DOHH2 (cell line): ENCODE measurements at regions not wholly inside any gene's neighbourhood (a gene's known extent, or its start where the extent isn't known, plus 50 kb on each side); places are given as distances from the start of the nearest gene placed in this dataset.

Experiments used
- EZH2phosphoT487 ChIP-seq: fragments of 200-600 bp; sonication (generic); IDR thresholded peaks from 2 replicates; pipeline ENCODE4 v1.6.1; 2017; ENCODE audit warnings: borderline replicate concordance, mild to moderate bottlenecking, antibody characterized with exemption, low read length, moderate library complexity, mixed read lengths
- TF ChIP-seq, protein P1 (sequence below): fragments of 200-600 bp; sonication (generic); IDR thresholded peaks from one replicate; pipeline ENCODE4 v1.5.1; 2014; ENCODE audit warnings: antibody characterized with exemption, mild to moderate bottlenecking, low read depth, low read length; ENCODE audit not compliant: poor library complexity, severe bottlenecking

DNA sequence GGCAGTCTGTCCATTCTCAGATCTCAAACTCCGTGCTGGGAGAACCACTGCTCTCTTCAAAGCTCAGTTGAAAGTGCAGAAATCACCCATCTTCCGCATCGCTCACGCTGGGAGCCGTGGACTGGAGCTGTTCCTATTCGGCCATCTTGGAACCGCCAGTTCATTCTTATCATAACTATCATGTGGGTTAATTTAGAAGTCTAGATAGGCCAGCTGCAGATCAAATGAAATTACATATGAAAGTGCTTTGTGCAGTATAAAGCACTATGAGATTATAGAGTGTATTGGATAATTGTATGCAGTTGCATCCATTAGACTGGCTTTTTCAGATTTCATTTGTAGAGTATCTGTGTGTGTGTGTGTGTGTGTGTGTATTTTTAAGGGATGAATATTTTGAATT lies 57.8 kb downstream of the PRORP start:
- TF ChIP-seq, protein P1, sequence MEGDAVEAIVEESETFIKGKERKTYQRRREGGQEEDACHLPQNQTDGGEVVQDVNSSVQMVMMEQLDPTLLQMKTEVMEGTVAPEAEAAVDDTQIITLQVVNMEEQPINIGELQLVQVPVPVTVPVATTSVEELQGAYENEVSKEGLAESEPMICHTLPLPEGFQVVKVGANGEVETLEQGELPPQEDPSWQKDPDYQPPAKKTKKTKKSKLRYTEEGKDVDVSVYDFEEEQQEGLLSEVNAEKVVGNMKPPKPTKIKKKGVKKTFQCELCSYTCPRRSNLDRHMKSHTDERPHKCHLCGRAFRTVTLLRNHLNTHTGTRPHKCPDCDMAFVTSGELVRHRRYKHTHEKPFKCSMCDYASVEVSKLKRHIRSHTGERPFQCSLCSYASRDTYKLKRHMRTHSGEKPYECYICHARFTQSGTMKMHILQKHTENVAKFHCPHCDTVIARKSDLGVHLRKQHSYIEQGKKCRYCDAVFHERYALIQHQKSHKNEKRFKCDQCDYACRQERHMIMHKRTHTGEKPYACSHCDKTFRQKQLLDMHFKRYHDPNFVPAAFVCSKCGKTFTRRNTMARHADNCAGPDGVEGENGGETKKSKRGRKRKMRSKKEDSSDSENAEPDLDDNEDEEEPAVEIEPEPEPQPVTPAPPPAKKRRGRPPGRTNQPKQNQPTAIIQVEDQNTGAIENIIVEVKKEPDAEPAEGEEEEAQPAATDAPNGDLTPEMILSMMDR: no peak
- no peak for TF ChIP-seq EZH2phosphoT487
